ENCODE measurements at regions not wholly inside any gene's neighbourhood (a gene's known extent, or its start where the extent isn't known, plus 50 kb on each side); places are given as distances from the start of the nearest gene placed in this dataset.

DNA sequence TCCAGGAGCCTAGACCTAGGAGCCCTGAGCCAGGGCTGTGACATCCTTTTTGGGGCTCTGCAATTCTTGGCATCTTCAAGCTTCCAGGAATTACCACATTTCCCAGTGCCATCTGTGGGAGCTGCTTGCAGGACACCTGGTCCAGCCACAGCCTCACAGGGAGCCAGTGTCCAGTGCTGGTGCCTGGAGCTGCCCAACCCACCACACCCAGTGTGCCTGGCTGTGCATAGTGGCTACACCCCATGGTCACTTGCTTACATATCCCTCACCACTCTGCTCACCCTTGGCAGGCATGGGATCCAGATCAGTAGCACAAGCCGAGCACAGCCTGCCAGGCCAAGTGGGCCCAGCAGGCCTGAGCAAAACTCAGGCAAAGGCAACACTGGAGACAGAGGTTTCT is 2151.4 kb upstream of the PCDH20 start:
- RAD21 ChIA-PET (ENCODE audit: unreplicated experiment), result no interaction called here
- DNase-seq (ENCODE audit: low read depth, low spot score) (no peak), FAIRE-seq (no peak), ATAC-seq (no peak)
- POLR2A ChIA-PET, result no interaction called here
- H3K4me1 ChIP-seq (ENCODE audit: control insufficient read depth, insufficient read depth, low read length), result no peaks in the 10 kb centered on the region
- intact Hi-C loops (cut with micrococcal nuclease; ENCODE audit: unreplicated experiment), result no loop called here
- no peaks in the 10 kb centered on the region for H4K20me1 ChIP-seq (ENCODE audit: control insufficient read depth, insufficient read depth)
- H3K9ac ChIP-seq (ENCODE audit: control insufficient read depth, insufficient read depth, low read length), result no peak overlapping the region
- H3K27me3 ChIP-seq (replicated peaks in 1 of 2; ENCODE audit: control insufficient read depth in 2 of 2, insufficient read depth in 2 of 2, low read length in 1 of 2), result no peaks in the 10 kb centered on the region
- 0% methylated on average over 1 of the region's 1 CpG for whole genome bisulfite sequencing (ENCODE audit: insufficient coverage, insufficient replicate concordance, low lambda C conversion rate, missing lambda C conversion rate)
- in situ Hi-C loops (cut with MboI), result no loop called here
- CTCF ChIA-PET, result no interaction called here
- SMC1A ChIA-PET (ENCODE audit: uncharacterized antibody, unreplicated experiment), result no interaction called here
- H3K4me3 ChIP-seq, result no peak overlapping the region
- H3K79me2 ChIP-seq (ENCODE audit: control insufficient read depth, insufficient read depth, low read length), result no peaks in the 10 kb centered on the region
- no TSS peak for BruUV-seq (replicated peaks)
- H3K4me2 ChIP-seq (ENCODE audit: control insufficient read depth, insufficient read depth), result no peak overlapping the region
- H3K27ac ChIP-seq (ENCODE audit: control insufficient read depth, insufficient read depth), result no peak overlapping the region
- no peak overlapping the region for H2AFZ ChIP-seq (ENCODE audit: control insufficient read depth, low read depth, low read length)
- no peak for TF ChIP-seq NFXL1 (IDR thresholded peaks at IDR 0.05; ENCODE audit: borderline replicate concordance)
- H3K9me3 ChIP-seq (replicated peaks; ENCODE audit: control insufficient read depth, insufficient read depth, low read length), result no peaks in the 10 kb centered on the region; the same call in 2 of the 3 replicates
- H3K36me3 ChIP-seq (ENCODE audit: control insufficient read depth in 2 of 2, insufficient read depth in 2 of 2, low read length in 1 of 2), result no peaks in the 10 kb centered on the region

GRCh38 chr13:63554157-63554556 is 2138.5 kb upstream of the PCDH20 start:
- SMC1A ChIA-PET (ENCODE audit: uncharacterized antibody, unreplicated experiment), result no interaction called here
- POLR2A ChIA-PET, result no interaction called here
- Histone ChIP-seq H3K4me1 (ENCODE audit: control insufficient read depth, insufficient read depth, low read length) (no peaks in the 10 kb centered on the region), H3K4me2 (ENCODE audit: control insufficient read depth, insufficient read depth) (no peak overlapping the region), H4K20me1 (ENCODE audit: control insufficient read depth, insufficient read depth) (no peaks in the 10 kb centered on the region), H3K4me3 (no peak overlapping the region), H3K9me3 (replicated peaks; ENCODE audit: control insufficient read depth, insufficient read depth, low read length) (no peaks in the 10 kb centered on the region), H2AFZ (ENCODE audit: control insufficient read depth, low read depth, low read length) (no peak overlapping the region), H3K27ac (ENCODE audit: control insufficient read depth, insufficient read depth) (no peak overlapping the region), H3K9ac (ENCODE audit: control insufficient read depth, insufficient read depth, low read length) (no peak overlapping the region), H3K36me3 (ENCODE audit: control insufficient read depth in 2 of 2, insufficient read depth in 2 of 2, low read length in 1 of 2) (no peaks in the 10 kb centered on the region), H3K27me3 (replicated peaks in 1 of 2; ENCODE audit: control insufficient read depth in 2 of 2, insufficient read depth in 2 of 2, low read length in 1 of 2) (no peaks in the 10 kb centered on the region), H3K79me2 (ENCODE audit: control insufficient read depth, insufficient read depth, low read length) (no peaks in the 10 kb centered on the region)
- in situ Hi-C loops (cut with MboI) (no loop called here), intact Hi-C loops (cut with micrococcal nuclease; ENCODE audit: unreplicated experiment) (no loop called here)
- TF ChIP-seq BCL3 (IDR thresholded peaks at IDR 0.05; ENCODE audit: borderline replicate concordance, insufficient read depth, low read depth, low read length, poor library complexity, severe bottlenecking) (no peak), WRNIP1 (IDR thresholded peaks at IDR 0.05; ENCODE audit: borderline replicate concordance, low read depth, low read length) (no peak), CREM (IDR thresholded peaks at IDR 0.05; ENCODE audit: low read depth) (no peak), ZNF217 (IDR thresholded peaks at IDR 0.05) (no peak), CBFB (IDR thresholded peaks at IDR 0.05; ENCODE audit: low read depth) (no peak), FOS (IDR thresholded peaks at IDR 0.05; ENCODE audit: borderline replicate concordance, extremely low read depth, insufficient read length) (no peak), SMAD1 (IDR thresholded peaks at IDR 0.05; ENCODE audit: low read depth, partially characterized antibody) (no peak), PML (IDR thresholded peaks at IDR 0.05; ENCODE audit: low read length) (no peak), CREB1 (IDR thresholded peaks at IDR 0.05; ENCODE audit: low read depth) (no peak)
- TF ChIP-seq, protein P1, sequence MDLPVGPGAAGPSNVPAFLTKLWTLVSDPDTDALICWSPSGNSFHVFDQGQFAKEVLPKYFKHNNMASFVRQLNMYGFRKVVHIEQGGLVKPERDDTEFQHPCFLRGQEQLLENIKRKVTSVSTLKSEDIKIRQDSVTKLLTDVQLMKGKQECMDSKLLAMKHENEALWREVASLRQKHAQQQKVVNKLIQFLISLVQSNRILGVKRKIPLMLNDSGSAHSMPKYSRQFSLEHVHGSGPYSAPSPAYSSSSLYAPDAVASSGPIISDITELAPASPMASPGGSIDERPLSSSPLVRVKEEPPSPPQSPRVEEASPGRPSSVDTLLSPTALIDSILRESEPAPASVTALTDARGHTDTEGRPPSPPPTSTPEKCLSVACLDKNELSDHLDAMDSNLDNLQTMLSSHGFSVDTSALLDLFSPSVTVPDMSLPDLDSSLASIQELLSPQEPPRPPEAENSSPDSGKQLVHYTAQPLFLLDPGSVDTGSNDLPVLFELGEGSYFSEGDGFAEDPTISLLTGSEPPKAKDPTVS (IDR thresholded peaks at IDR 0.05; ENCODE audit: low read depth, low read length), result no peak
- 0% methylated on average over 1 of the region's 1 CpG for WGBS (ENCODE audit: insufficient coverage, insufficient replicate concordance, low lambda C conversion rate, missing lambda C conversion rate)
- ATAC-seq (no peak), DNase-seq (ENCODE audit: low read depth, low spot score) (no peak), FAIRE-seq (no peak)
- RAD21 ChIA-PET (ENCODE audit: unreplicated experiment), result no interaction called here
- no TSS peak for BruUV-seq (replicated peaks)
- CTCF ChIA-PET, result no interaction called here
